HCT116 (cell line): ENCODE measurements at regions not wholly inside any gene's neighbourhood (a gene's known extent, or its start where the extent isn't known, plus 50 kb on each side); places are given as distances from the start of the nearest gene placed in this dataset.

Experiments used
- ELF1 ChIP-seq: IDR thresholded peaks from 2 replicates; pipeline ENCODE4 v1.6.1; 2012; ENCODE audit warnings: low read depth, borderline replicate concordance
- EZH2phosphoT487 ChIP-seq: fragments of 200-600 bp; IDR thresholded peaks from 2 replicates; pipeline ENCODE4 v1.6.1; 2018; ENCODE audit warnings: antibody characterized with exemption, borderline replicate concordance
- POLR2A ChIP-seq: IDR thresholded peaks from 2 replicates; pipeline ENCODE4 v1.7.0; 2011; ENCODE audit warnings: borderline replicate concordance; ENCODE audit not compliant: insufficient read depth, insufficient read length; ENCODE audit errors: extremely low read depth
- YY1 ChIP-seq: IDR thresholded peaks from 2 replicates; pipeline ENCODE4 v1.6.1; 2011; ENCODE audit warnings: low read length, low read depth, moderate library complexity, mild to moderate bottlenecking; ENCODE audit not compliant: insufficient replicate concordance; ENCODE audit errors: extremely low read depth
- TF ChIP-seq, protein P1 (sequence below), 3 experiments: fragments of 200-600 bp in 1 of 3; sonication (generic) in 1 of 3; IDR thresholded peaks in 2 of 3; conservative IDR thresholded peaks in 1 of 3; 2 replicates each; pipeline ENCODE4 v1.5.1; 2012 to 2017; ENCODE audit warnings: low read depth in 2 of 3, low read length in 2 of 3, antibody characterized with exemption in 1 of 3, borderline replicate concordance in 1 of 3, control low read depth in 1 of 3, mild to moderate bottlenecking in 1 of 3, mixed read lengths in 1 of 3, mixed run types in 1 of 3, moderate library complexity in 1 of 3; ENCODE audit not compliant: insufficient read depth in 1 of 3
- TF ChIP-seq, protein P2 (sequence below): IDR thresholded peaks from 2 replicates; pipeline ENCODE4 v1.6.1; 2012

DNA sequence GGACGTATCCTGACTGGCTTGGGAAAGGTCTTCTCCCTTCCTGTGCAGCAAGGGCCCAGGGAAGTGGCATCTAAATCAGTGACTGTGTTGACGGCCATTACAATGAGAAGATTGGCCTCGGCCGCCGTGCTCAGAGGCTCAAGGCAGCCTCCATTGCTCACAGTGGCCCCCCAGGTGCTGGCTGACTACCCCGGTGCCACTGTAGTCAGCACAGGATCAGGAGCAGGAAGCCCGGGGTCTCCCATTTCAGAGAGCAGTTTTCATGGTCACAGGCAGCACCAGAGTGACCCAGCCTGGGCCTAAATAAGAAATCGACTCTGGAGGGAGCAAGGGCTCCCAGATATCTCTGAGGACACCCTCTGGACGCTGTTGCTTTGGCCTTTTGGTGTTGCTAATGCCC, 219.4 kb upstream of the ARL4C start:
- no peak for TF ChIP-seq YY1
- TF ChIP-seq, protein P1, sequence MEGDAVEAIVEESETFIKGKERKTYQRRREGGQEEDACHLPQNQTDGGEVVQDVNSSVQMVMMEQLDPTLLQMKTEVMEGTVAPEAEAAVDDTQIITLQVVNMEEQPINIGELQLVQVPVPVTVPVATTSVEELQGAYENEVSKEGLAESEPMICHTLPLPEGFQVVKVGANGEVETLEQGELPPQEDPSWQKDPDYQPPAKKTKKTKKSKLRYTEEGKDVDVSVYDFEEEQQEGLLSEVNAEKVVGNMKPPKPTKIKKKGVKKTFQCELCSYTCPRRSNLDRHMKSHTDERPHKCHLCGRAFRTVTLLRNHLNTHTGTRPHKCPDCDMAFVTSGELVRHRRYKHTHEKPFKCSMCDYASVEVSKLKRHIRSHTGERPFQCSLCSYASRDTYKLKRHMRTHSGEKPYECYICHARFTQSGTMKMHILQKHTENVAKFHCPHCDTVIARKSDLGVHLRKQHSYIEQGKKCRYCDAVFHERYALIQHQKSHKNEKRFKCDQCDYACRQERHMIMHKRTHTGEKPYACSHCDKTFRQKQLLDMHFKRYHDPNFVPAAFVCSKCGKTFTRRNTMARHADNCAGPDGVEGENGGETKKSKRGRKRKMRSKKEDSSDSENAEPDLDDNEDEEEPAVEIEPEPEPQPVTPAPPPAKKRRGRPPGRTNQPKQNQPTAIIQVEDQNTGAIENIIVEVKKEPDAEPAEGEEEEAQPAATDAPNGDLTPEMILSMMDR (IDR thresholded peaks at IDR 0.05 in 2 of 3, conservative IDR thresholded peaks at IDR 0.05 in 1 of 3; ENCODE audit: borderline replicate concordance in 1 of 3, insufficient read depth in 1 of 3, low read depth in 2 of 3, low read length in 2 of 3): no peak
- no peak for TF ChIP-seq EZH2phosphoT487
- TF ChIP-seq, protein P2, sequence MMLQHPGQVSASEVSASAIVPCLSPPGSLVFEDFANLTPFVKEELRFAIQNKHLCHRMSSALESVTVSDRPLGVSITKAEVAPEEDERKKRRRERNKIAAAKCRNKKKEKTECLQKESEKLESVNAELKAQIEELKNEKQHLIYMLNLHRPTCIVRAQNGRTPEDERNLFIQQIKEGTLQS: no peak
- no peak for TF ChIP-seq ELF1
- TF ChIP-seq POLR2A: no peak
